H1 (cell line): ENCODE measurements at regions not wholly inside any gene's neighbourhood (a gene's known extent, or its start where the extent isn't known, plus 50 kb on each side); places are given as distances from the start of the nearest gene placed in this dataset.

ENCODE experiments used
- CTCF ChIA-PET: fragments of 300-600 bp; sonication (Branson Sonifier 250); formaldehyde crosslinking; loops from one replicate; lab custom pipeline; 2021; ENCODE audit not compliant: partially characterized antibody; lab: Charles Lee
- POLR2A ChIA-PET: fragments of 300-600 bp; sonication (Branson Sonifier 250); formaldehyde crosslinking; loops from one replicate; lab custom pipeline; 2021; ENCODE audit warnings: inconsistent platforms; ENCODE audit not compliant: partially characterized antibody; lab: Charles Lee
- DNase-seq, 2 experiments: peaks; one replicate each; pipeline versions ENCODE4 v3.0.0 to v3.0.0-alpha.2; 2010 to 2022; ENCODE audit warnings: low spot score in 2 of 2, low read depth in 1 of 2, mixed read lengths in 1 of 2
- FAIRE-seq: peaks from 2 replicates; lab custom pipeline; 2011; peaks lifted over from hg19 to GRCh38; lab: Jason Lieb, UNC
- H2AFZ ChIP-seq: 2 replicates; pipeline ENCODE4 v1.8.1; 2012; ENCODE audit warnings: low read length, inconsistent platforms
- H2AK5ac ChIP-seq: 2 replicates; pipeline ENCODE4 v1.6.1; 2013; ENCODE audit warnings: low read depth, low read length
- H2BK120ac ChIP-seq: replicated peaks from 2 replicates; pipeline ENCODE3; 2013; ENCODE audit warnings: low read depth, low read length, inconsistent platforms
- H2BK12ac ChIP-seq: 2 replicates; pipeline ENCODE4 v1.6.1; 2013; ENCODE audit warnings: low read depth, low read length
- H2BK15ac ChIP-seq: 2 replicates; pipeline ENCODE4 v1.6.1; 2013; ENCODE audit warnings: low read length
- H2BK20ac ChIP-seq: 2 replicates; pipeline ENCODE4 v1.6.1; 2013; ENCODE audit warnings: low read length
- H2BK5ac ChIP-seq: 2 replicates; pipeline ENCODE4 v1.6.1; 2013; ENCODE audit warnings: low read depth, low read length
- H3K14ac ChIP-seq: 2 replicates; pipeline ENCODE4 v1.6.1; 2013; ENCODE audit warnings: inconsistent platforms; ENCODE audit not compliant: insufficient read length
- H3K18ac ChIP-seq: 2 replicates; pipeline ENCODE4 v1.6.1; 2013; ENCODE audit warnings: low read length; ENCODE audit errors: extremely low read depth
- H3K23ac ChIP-seq: 2 replicates; pipeline ENCODE4 v1.6.1; 2013; ENCODE audit warnings: inconsistent platforms; ENCODE audit not compliant: insufficient read length
- H3K23me2 ChIP-seq: 2 replicates; pipeline ENCODE4 v1.6.1; 2013; ENCODE audit warnings: low read depth, low read length
- H3K27ac ChIP-seq: 2 replicates; pipeline ENCODE4 v1.6.1; 2011; ENCODE audit warnings: low read depth, low read length, inconsistent platforms
- H3K27me3 ChIP-seq, 4 experiments: replicated peaks in 1 of 4; 1 replicate in 1 of 4; 2 replicates in 3 of 4; pipeline versions ENCODE4 v1.6.1 to v1.8.1; 2011 to 2013; ENCODE audit warnings: low read length in 3 of 4, mild to moderate bottlenecking in 3 of 4, inconsistent platforms in 2 of 4, mixed read lengths in 2 of 4, moderate library complexity in 1 of 4; ENCODE audit not compliant: control insufficient read depth in 3 of 4, insufficient read depth in 3 of 4; ENCODE audit errors: extremely low read depth in 1 of 4
- H3K36me3 ChIP-seq, 4 experiments: 2 replicates each; pipeline versions ENCODE4 v1.6.1 to v1.8.1; 2011 to 2013; ENCODE audit warnings: mild to moderate bottlenecking in 4 of 4, low read length in 3 of 4, moderate library complexity in 2 of 4, control low read depth in 1 of 4, inconsistent platforms in 1 of 4; ENCODE audit not compliant: insufficient read depth in 4 of 4, control insufficient read depth in 2 of 4
- H3K4ac ChIP-seq: replicated peaks from 2 replicates; pipeline ENCODE3; 2013; ENCODE audit warnings: low read length, low read depth, mixed read lengths, inconsistent platforms; ENCODE audit not compliant: insufficient read length
- H3K4me1 ChIP-seq, 4 experiments: replicated peaks in 1 of 4; 1 replicate in 1 of 4; 2 replicates in 3 of 4; pipeline versions ENCODE4 v1.6.1 to v1.8.1; 2011 to 2013; ENCODE audit warnings: low read length in 3 of 4, inconsistent platforms in 2 of 4, mixed read lengths in 1 of 4; ENCODE audit not compliant: insufficient read depth in 4 of 4, control insufficient read depth in 3 of 4
- H3K4me2 ChIP-seq, 2 experiments: 2 replicates each; pipeline versions ENCODE4 v1.6.1 to v1.8.1; 2011 to 2013; ENCODE audit warnings: low read depth in 2 of 2, low read length in 2 of 2, control low read depth in 1 of 2, inconsistent platforms in 1 of 2, mild to moderate bottlenecking in 1 of 2; ENCODE audit not compliant: insufficient read depth in 1 of 2
- H3K4me3 ChIP-seq, 4 experiments: fragments of 200-600, 300-600 bp in 1 of 4; sonication (generic), shearing (Covaris generic), sonication (Bioruptor Twin) in 1 of 4; 2 replicates each; pipeline versions ENCODE4 v1.5.1 to v1.8.1; 2011 to 2016; ENCODE audit warnings: low read length in 4 of 4, low read depth in 3 of 4, control low read depth in 2 of 4, inconsistent platforms in 2 of 4, mild to moderate bottlenecking in 2 of 4, mixed read lengths in 1 of 4, moderate library complexity in 1 of 4; ENCODE audit not compliant: insufficient read depth in 2 of 4; ENCODE audit errors: extremely low read depth in 1 of 4
- H3K56ac ChIP-seq: replicated peaks from 2 replicates; pipeline ENCODE3; 2013; ENCODE audit warnings: low read depth, mild to moderate bottlenecking, mixed read lengths, low read length, inconsistent platforms; ENCODE audit not compliant: insufficient read length
- H3K79me1 ChIP-seq: 2 replicates; pipeline ENCODE4 v1.6.1; 2013; ENCODE audit warnings: low read depth, low read length, control low read depth
- H3K79me2 ChIP-seq, 2 experiments: 2 replicates each; pipeline versions ENCODE4 v1.6.1 to v1.8.1; 2012 to 2013; ENCODE audit warnings: low read length in 2 of 2, mild to moderate bottlenecking in 2 of 2, inconsistent platforms in 1 of 2; ENCODE audit not compliant: insufficient read depth in 2 of 2, control insufficient read depth in 1 of 2
- H3K9ac ChIP-seq, 4 experiments: replicated peaks in 1 of 4; 1 replicate in 1 of 4; 2 replicates in 3 of 4; pipeline versions ENCODE4 v1.6.1 to v1.8.1; 2011 to 2013; ENCODE audit warnings: low read depth in 3 of 4, low read length in 3 of 4, control low read depth in 2 of 4, mild to moderate bottlenecking in 2 of 4, moderate library complexity in 2 of 4, inconsistent platforms in 1 of 4; ENCODE audit errors: extremely low read depth in 1 of 4
- H3K9me3 ChIP-seq, 2 experiments: 2 replicates each; pipeline versions ENCODE4 v1.6.1 to v1.8.1; 2012 to 2013; ENCODE audit warnings: mild to moderate bottlenecking in 2 of 2, moderate library complexity in 2 of 2, control low read depth in 1 of 2, inconsistent platforms in 1 of 2, low read depth in 1 of 2, low read length in 1 of 2, mixed read lengths in 1 of 2; ENCODE audit not compliant: insufficient read depth in 2 of 2
- H4K20me1 ChIP-seq, 2 experiments: replicated peaks in 1 of 2; 2 replicates each; pipeline versions ENCODE3 to v1.8.1; 2011 to 2013; ENCODE audit warnings: inconsistent platforms in 2 of 2, low read length in 2 of 2, mild to moderate bottlenecking in 1 of 2; ENCODE audit not compliant: insufficient read depth in 2 of 2, control insufficient read depth in 1 of 2
- H4K5ac ChIP-seq: 2 replicates; pipeline ENCODE4 v1.6.1; 2013; ENCODE audit warnings: low read length, low read depth, mixed read lengths, inconsistent platforms; ENCODE audit not compliant: insufficient read length
- H4K8ac ChIP-seq: 2 replicates; pipeline ENCODE4 v1.8.0; 2013; ENCODE audit warnings: mild to moderate bottlenecking, moderate library complexity, low read length, inconsistent platforms; ENCODE audit not compliant: insufficient read depth; ENCODE audit errors: extremely low read depth
- H4K91ac ChIP-seq: replicated peaks from 2 replicates; pipeline ENCODE3; 2013; ENCODE audit warnings: low read length, mixed read lengths, inconsistent platforms; ENCODE audit not compliant: insufficient read length
- BACH1 ChIP-seq: IDR thresholded peaks from 2 replicates; pipeline ENCODE4 v1.6.1; 2012; ENCODE audit warnings: low read length, improper control_type of control experiment
- CBX8 ChIP-seq: fragments of 300-800, 300-1000 bp; sonication (generic); IDR thresholded peaks from 2 replicates; pipeline ENCODE4 v1.7.1; 2016; ENCODE audit warnings: low read depth, low read length, borderline replicate concordance
- JUND ChIP-seq: IDR thresholded peaks from 2 replicates; pipeline ENCODE4 v1.6.1; 2011; ENCODE audit warnings: mild to moderate bottlenecking, improper control_type of control experiment, low read length
- KDM4A ChIP-seq: IDR thresholded peaks from one replicate; pipeline ENCODE4 v1.7.1; 2012; ENCODE audit warnings: low read depth, mild to moderate bottlenecking, moderate library complexity, low read length, inconsistent platforms; ENCODE audit not compliant: severe bottlenecking
- NRF1 ChIP-seq: IDR thresholded peaks from 2 replicates; pipeline ENCODE4 v1.6.1; 2011; ENCODE audit warnings: mild to moderate bottlenecking, low read depth, low read length, improper control_type of control experiment
- POU5F1 ChIP-seq: IDR thresholded peaks from 2 replicates; pipeline ENCODE4 v1.6.1; 2011; ENCODE audit warnings: low read depth, mild to moderate bottlenecking, low read length, moderate library complexity
- SAP30 ChIP-seq: fragments of 300-600 bp; sonication (generic); IDR thresholded peaks from 2 replicates; pipeline ENCODE4 v1.7.1; 2012; ENCODE audit warnings: low read length, moderate library complexity, mild to moderate bottlenecking, inconsistent platforms; ENCODE audit not compliant: insufficient read depth, insufficient replicate concordance
- WGBS, 2 experiments: shearing (Covaris generic) in 1 of 2; methylation state at CpG; one replicate each; pipeline versions ENCODE4 v1.1.6 to v1.1.7; 2013 to 2015; ENCODE audit warnings: low lambda C conversion rate in 2 of 2, mixed read lengths in 2 of 2, inconsistent platforms in 1 of 2, low coverage in 1 of 2, missing lambda C conversion rate in 1 of 2; ENCODE audit not compliant: insufficient replicate concordance in 2 of 2, insufficient coverage in 1 of 2, insufficient read length in 1 of 2; ENCODE audit errors: extremely low coverage in 1 of 2, missing lambda C conversion rate in 1 of 2; 5-methylcytosine and 5-hydroxymethylcytosine counted together

- Histone ChIP-seq H3K23ac (no peak overlapping the region), H3K4ac (no peak overlapping the region), H4K20me1 (no peaks in the 10 kb centered on the region), H4K5ac (no peak overlapping the region), H3K56ac (no peak overlapping the region), H3K14ac (no peak overlapping the region), H2AK5ac (no peak overlapping the region), H3K27ac (no peak overlapping the region), H3K79me2 (no peaks in the 10 kb centered on the region), H3K9ac (no peak overlapping the region), H4K8ac (no peak overlapping the region), H2AFZ (no peak overlapping the region), H3K23me2 (no peaks in the 10 kb centered on the region), H2BK120ac (no peak overlapping the region), H3K27me3 (no peaks in the 10 kb centered on the region), H2BK20ac (no peak overlapping the region), H2BK15ac (no peak overlapping the region), H3K4me3 (no peak overlapping the region), H3K4me1 (peaks cover 0 to 3% (median 1%) of the 10 kb centered on the region in 4 experiments; a peak in 3 of 7 replicates), H3K9me3 (no peaks in the 10 kb centered on the region), H2BK12ac (no peak overlapping the region), H3K18ac (no peak overlapping the region), H2BK5ac (no peak overlapping the region), H3K36me3 (no peaks in the 10 kb centered on the region), H4K91ac (no peak overlapping the region), H3K79me1 (no peaks in the 10 kb centered on the region)
- no peak for DNase-seq
- FAIRE-seq, result no peak
- CTCF ChIA-PET, result no interaction called here
- 79% methylated on average over 2 of the region's 2 CpGs; no CpG with 5 or more reads in 1 of the 2 experiments for WGBS, 2 experiments
- TF ChIP-seq CBX8 (no peak), SAP30 (no peak), POU5F1 (no peak), NRF1 (no peak), KDM4A (no peak), JUND (no peak), BACH1 (no peak)
- TF ChIP-seq, all 59 proteins: peak for 0
- H3K4me2 ChIP-seq, result no peak overlapping the region
- POLR2A ChIA-PET, result no interaction called here
These were observed 264.6 kb upstream of the TRIB2 start for GRCh38 chr2:12452185-12452584.
